Activated T-cell treated with anti-CD3 and anti-CD28 coated beads, Interleukin-2, amount 50 U/mL, for 72 hours (primary cell): ENCODE measurements at regions not wholly inside any gene's neighbourhood (a gene's known extent, or its start where the extent isn't known, plus 50 kb on each side); places are given as distances from the start of the nearest gene placed in this dataset.

Experiments
- ATAC-seq, 2 donors: fragments of 150-1000 bp; cut with Tn5 transposase; replicated peaks in 1 of 2; 2 replicates each; pipeline ENCODE4 v1.10.0; 2021; ENCODE audit warnings: moderate library complexity in 2 of 2, mild to moderate bottlenecking in 1 of 2
- DNase-seq, 2 donors: peaks; one replicate each; pipeline ENCODE4 v3.0.0; 2021 to 2022; ENCODE audit warnings: mixed read lengths in 1 of 2
- H3K27ac Mint-ChIP-seq: one replicate; pipeline ENCODE4 v1.8.0; 2022; ENCODE audit warnings: mild to moderate bottlenecking, moderate library complexity, mixed read lengths
- H3K27me3 Mint-ChIP-seq: one replicate; pipeline ENCODE4 v1.8.0; 2022; ENCODE audit warnings: low read depth, mixed read lengths
- H3K36me3 Mint-ChIP-seq, 2 donors: one replicate each; pipeline ENCODE4 v1.8.0; 2022; ENCODE audit warnings: mixed read lengths in 2 of 2, mild to moderate bottlenecking in 1 of 2; ENCODE audit not compliant: insufficient read depth in 2 of 2
- H3K4me1 Mint-ChIP-seq: one replicate; pipeline ENCODE4 v1.8.0; 2022; ENCODE audit warnings: low read depth, mixed read lengths
- H3K4me3 Mint-ChIP-seq, 2 donors: one replicate each; pipeline ENCODE4 v1.8.0; 2022; ENCODE audit warnings: mild to moderate bottlenecking in 2 of 2, mixed read lengths in 2 of 2, moderate library complexity in 2 of 2
- H3K9me3 Mint-ChIP-seq, 2 donors: one replicate each; pipeline ENCODE4 v1.8.0; 2022; ENCODE audit warnings: mixed read lengths in 2 of 2

- no peaks in the 10 kb centered on the region for H3K36me3 Mint-ChIP-seq
- peaks cover 27% of the 10 kb centered on the region for H3K27me3 Mint-ChIP-seq
- ATAC-seq (no peak), DNase-seq (no peak)
- peaks cover 16% of the 10 kb centered on the region for H3K4me1 Mint-ChIP-seq
- H3K9me3 Mint-ChIP-seq: no peaks in the 10 kb centered on the region
- H3K4me3 Mint-ChIP-seq: no peak overlapping the region
- no peak overlapping the region for H3K27ac Mint-ChIP-seq
Observed at GRCh38 chr19:32227561-32228165, 117.7 kb upstream of the ZNF507 start.

DNA sequence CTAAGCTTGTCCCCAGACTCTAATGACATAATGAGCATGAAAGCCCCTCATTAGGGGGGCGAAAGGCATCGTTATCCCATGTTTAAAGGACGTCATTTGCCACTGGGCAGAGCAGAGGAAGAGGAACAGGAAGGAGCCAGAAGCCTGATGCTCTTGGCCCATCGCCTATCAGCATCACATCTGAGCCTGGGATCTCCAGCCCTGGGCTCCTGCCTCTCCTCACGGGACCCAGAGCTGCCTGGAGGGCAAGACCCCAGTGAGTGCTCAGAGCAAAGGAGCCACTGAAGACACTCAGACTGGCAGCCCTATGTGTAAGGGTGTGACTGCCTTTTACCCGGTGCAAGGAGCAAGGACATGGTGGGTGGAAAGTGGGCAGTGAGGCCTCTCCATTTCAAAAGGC is 115.0 kb upstream of the ZNF507 start:
- ATAC-seq (no peak), DNase-seq (no peak)
- H3K4me1 Mint-ChIP-seq: no peaks in the 10 kb centered on the region
- H3K27ac Mint-ChIP-seq: no peak overlapping the region
- no peaks in the 10 kb centered on the region for H3K36me3 Mint-ChIP-seq
- no peak overlapping the region for H3K4me3 Mint-ChIP-seq
- peaks cover 19% of the 10 kb centered on the region for H3K27me3 Mint-ChIP-seq
- H3K9me3 Mint-ChIP-seq: no peaks in the 10 kb centered on the region

DNA sequence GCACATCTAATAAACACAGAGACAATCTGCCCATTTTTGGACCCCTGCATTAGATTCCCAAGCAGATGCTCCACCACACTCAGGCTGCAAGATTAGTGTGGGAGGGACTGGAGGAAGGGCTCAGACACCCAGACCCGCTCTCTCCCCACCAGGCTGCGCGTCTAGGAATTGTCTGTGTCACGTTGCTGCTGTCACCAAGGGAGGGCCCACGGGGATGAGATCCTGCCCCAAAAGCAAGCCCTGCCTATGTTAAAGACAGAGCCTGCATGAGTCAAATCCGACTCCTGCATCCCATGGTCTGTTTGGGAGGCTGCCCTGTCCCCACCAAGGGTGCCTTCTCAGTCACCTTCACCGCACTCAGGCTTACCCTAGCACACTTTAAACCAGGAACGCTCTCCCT is 114.4 kb upstream of the ZNF507 start:
- no peak for ATAC-seq
- Mint-ChIP-seq H3K9me3 (no peaks in the 10 kb centered on the region), H3K27ac (no peak overlapping the region)

DNA sequence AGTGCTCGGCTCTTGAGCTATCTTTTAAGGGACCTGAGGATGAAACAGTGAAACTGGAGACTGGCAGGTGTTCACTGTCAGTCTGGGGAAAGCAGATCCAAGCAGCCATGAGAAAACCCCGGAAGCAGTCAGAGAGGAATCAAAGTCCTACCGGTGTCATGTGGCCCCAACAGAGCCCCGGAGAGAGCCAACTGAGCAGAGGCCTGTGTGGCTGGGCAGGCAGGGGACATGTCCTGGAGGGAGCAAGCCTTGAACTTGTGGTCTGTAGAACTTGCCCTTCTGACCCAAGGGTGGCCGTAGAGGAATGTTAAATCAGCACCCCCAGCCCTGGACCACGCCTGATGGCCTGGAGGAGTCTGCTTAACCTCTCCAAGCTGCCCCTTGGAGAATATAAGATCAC is 113.7 kb upstream of the ZNF507 start:
- Mint-ChIP-seq H3K27ac (no peak overlapping the region), H3K27me3 (peaks cover 19% of the 10 kb centered on the region), H3K4me1 (no peaks in the 10 kb centered on the region), H3K4me3 (no peak overlapping the region), H3K9me3 (no peaks in the 10 kb centered on the region), H3K36me3 (no peaks in the 10 kb centered on the region)
- ATAC-seq (no peak), DNase-seq (no peak)

More for the DNA sequence above, 114.4 kb upstream of the ZNF507 start:
- Mint-ChIP-seq H3K4me1 (no peaks in the 10 kb centered on the region), H3K36me3 (no peaks in the 10 kb centered on the region), H3K27me3 (peaks cover 19% of the 10 kb centered on the region), H3K4me3 (no peak overlapping the region)
- no peak for DNase-seq

GRCh38 chr19:32232449-32232848 is 113.0 kb upstream of the ZNF507 start:
- no peak overlapping the region for H3K4me3 Mint-ChIP-seq
- no peaks in the 10 kb centered on the region for H3K36me3 Mint-ChIP-seq
- no peak for ATAC-seq
- H3K4me1 Mint-ChIP-seq: no peaks in the 10 kb centered on the region
- no peak overlapping the region for H3K27ac Mint-ChIP-seq
- no peak for DNase-seq
- peaks cover 15% of the 10 kb centered on the region for H3K27me3 Mint-ChIP-seq
- H3K9me3 Mint-ChIP-seq: no peaks in the 10 kb centered on the region

- H3K27ac Mint-ChIP-seq: no peak overlapping the region
- H3K4me1 Mint-ChIP-seq: no peaks in the 10 kb centered on the region
- DNase-seq (no peak), ATAC-seq (no peak)
- H3K27me3 Mint-ChIP-seq: peaks cover 13% of the 10 kb centered on the region
- H3K9me3 Mint-ChIP-seq: no peaks in the 10 kb centered on the region
- no peak overlapping the region for H3K4me3 Mint-ChIP-seq
- H3K36me3 Mint-ChIP-seq: no peaks in the 10 kb centered on the region
Observed at GRCh38 chr19:32233091-32233490, 112.3 kb upstream of the ZNF507 start.

DNA sequence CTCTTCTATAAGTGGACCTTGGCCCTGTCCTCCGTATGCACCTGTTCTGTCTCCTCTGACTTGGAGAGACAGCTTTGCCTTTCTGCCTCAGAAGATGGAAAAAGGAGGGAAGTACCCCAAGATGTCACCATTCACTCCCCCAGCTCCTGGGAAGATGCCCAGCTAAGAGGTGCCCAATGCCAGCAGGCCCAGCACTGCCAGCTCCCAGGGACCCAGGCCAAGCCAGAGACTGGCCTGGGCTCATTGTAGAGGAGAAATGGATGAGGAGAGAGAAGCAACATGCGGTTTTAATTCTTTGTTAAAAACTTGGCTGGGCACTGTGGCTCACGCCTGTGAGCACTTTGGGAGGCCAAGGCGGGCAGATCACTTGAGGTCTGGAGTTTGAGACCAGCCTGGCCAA is 111.5 kb upstream of the ZNF507 start:
- no peaks in the 10 kb centered on the region for H3K9me3 Mint-ChIP-seq
- no peaks in the 10 kb centered on the region for H3K4me1 Mint-ChIP-seq
- no peak overlapping the region for H3K4me3 Mint-ChIP-seq
- no peak overlapping the region for H3K27ac Mint-ChIP-seq
- no peak for DNase-seq
- H3K36me3 Mint-ChIP-seq: no peaks in the 10 kb centered on the region
- H3K27me3 Mint-ChIP-seq: peaks cover 13% of the 10 kb centered on the region
- ATAC-seq: no peak

GRCh38 chr19:32234663-32235217 is 110.7 kb upstream of the ZNF507 start:
- Mint-ChIP-seq H3K4me3 (no peak overlapping the region), H3K27me3 (peaks cover 13% of the 10 kb centered on the region), H3K36me3 (no peaks in the 10 kb centered on the region), H3K9me3 (no peaks in the 10 kb centered on the region), H3K4me1 (no peaks in the 10 kb centered on the region), H3K27ac (no peak overlapping the region)
- ATAC-seq (no peak), DNase-seq (no peak)

DNA sequence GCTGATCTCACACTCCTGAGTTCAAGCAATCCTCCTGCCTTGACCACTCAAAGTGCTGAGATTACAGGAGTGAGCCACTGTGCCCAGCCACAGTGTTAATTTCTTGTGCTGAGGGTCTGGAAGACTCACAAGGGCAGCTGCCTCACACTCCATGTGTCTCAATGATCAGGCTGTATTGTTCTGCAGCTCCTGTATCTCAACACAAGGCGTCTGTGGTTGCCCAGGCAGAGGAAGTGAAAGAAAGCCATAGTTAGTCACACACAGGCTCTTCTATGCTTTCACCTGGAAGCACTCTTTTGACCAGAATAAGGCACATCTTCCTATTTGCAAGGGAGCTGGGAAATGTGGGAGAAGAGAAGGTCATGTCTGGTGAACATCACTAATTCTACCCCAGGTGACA is 107.3 kb upstream of the ZNF507 start:
- H3K4me1 Mint-ChIP-seq: no peaks in the 10 kb centered on the region
- H3K27ac Mint-ChIP-seq: no peak overlapping the region
- H3K27me3 Mint-ChIP-seq: peaks cover 11% of the 10 kb centered on the region
- DNase-seq: no peak
- H3K9me3 Mint-ChIP-seq: no peaks in the 10 kb centered on the region
- H3K4me3 Mint-ChIP-seq: no peak overlapping the region
- no peak for ATAC-seq
- no peaks in the 10 kb centered on the region for H3K36me3 Mint-ChIP-seq

DNA sequence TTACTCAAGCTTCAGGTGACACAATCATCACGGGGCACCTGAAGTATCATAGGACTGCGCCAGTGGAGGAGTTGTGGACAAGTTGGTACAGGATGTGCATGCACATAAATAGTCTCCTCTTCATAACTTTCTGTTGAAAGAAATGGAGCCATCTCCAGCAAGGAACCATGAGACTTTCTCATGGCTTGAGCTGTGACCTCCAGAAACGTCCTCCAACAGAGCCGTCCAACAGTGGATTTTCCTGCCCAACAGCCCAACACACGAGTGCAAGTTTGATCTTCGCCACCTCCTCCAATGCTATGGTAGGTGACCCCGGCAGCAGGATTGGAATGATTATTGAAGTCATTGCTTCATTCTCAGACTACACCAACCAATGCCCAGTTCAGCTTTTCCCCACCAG is 105.1 kb upstream of the ZNF507 start:
- Mint-ChIP-seq H3K4me3 (no peak overlapping the region), H3K9me3 (no peaks in the 10 kb centered on the region), H3K36me3 (no peaks in the 10 kb centered on the region), H3K27ac (no peak overlapping the region), H3K4me1 (no peaks in the 10 kb centered on the region), H3K27me3 (no peaks in the 10 kb centered on the region)
- DNase-seq: no peak
- no peak for ATAC-seq

DNA sequence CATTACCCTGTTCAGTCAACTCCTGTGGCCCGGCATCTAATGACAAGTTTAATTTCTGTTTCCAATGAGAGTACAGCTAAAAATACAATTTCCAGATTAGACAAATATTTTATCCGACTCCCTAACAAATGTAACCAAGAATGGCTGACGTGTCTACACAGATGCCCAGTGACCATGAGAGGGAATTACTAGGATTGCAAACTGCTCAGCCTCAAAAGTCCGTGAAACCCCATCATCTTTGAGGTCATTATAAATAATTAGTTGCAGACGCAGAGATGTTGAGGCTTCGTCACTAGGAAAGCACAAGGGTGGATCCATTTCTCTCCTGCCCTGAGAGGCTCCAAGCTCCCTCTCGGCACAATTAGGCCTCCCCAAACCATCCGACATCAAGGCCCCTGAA is 104.1 kb upstream of the ZNF507 start:
- no peaks in the 10 kb centered on the region for H3K4me1 Mint-ChIP-seq
- H3K4me3 Mint-ChIP-seq: no peak overlapping the region
- DNase-seq (no peak), ATAC-seq (no peak)
- peaks cover 5% of the 10 kb centered on the region for H3K27me3 Mint-ChIP-seq
- no peak overlapping the region for H3K27ac Mint-ChIP-seq
- no peaks in the 10 kb centered on the region for H3K36me3 Mint-ChIP-seq
- no peaks in the 10 kb centered on the region for H3K9me3 Mint-ChIP-seq

DNA sequence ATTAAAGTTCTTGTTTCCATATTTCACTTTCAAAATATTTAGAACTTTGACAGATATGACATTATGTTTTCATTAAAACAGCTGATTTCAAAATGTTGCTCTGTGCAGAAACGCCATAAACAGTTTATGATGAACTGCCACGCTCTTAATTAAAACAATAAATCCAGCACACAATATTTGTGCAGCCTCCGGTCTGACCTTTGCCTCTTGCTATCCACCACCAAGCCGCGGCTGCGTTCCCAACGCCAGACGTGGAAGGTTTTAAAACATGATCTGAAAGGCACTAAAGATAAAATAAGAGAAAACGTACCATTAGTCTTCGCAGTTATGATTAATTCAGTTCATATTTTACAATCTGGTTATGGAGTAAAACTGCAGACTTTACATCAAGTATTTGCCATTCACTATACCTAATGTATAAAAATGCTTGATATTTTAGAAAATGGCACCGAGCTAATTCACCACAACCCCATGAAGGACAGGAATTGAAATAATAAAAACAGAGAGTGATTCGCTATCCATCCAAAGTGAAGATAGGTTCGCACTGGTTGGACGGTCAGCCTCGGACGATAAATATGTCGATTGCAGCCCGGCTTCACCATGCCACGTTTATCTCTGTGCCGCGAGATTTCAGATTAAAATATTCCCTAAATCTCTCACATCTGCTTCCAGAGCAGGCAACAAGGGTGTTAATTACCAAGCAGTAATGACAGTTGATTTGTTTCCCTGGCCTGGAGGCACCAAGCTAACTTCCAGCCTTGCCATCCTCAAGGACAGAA is 103.3 kb upstream of the ZNF507 start:
- Mint-ChIP-seq H3K27me3 (peaks cover 5% of the 10 kb centered on the region), H3K27ac (no peak overlapping the region), H3K9me3 (no peaks in the 10 kb centered on the region), H3K36me3 (no peaks in the 10 kb centered on the region), H3K4me3 (no peak overlapping the region), H3K4me1 (no peaks in the 10 kb centered on the region)
- ATAC-seq: no peak
- DNase-seq: no peak

GRCh38 chr19:32246006-32246405 is 99.4 kb upstream of the ZNF507 start:
- no peaks in the 10 kb centered on the region for H3K9me3 Mint-ChIP-seq
- no peak for ATAC-seq
- peaks cover 5% of the 10 kb centered on the region for H3K27me3 Mint-ChIP-seq
- H3K36me3 Mint-ChIP-seq: no peaks in the 10 kb centered on the region
- no peaks in the 10 kb centered on the region for H3K4me1 Mint-ChIP-seq
- DNase-seq: no peak
- no peak overlapping the region for H3K4me3 Mint-ChIP-seq
- H3K27ac Mint-ChIP-seq: no peak overlapping the region
